ENCODE measurements at regions not wholly inside any gene's neighbourhood (a gene's known extent, or its start where the extent isn't known, plus 50 kb on each side); places are given as distances from the start of the nearest gene placed in this dataset.

DNA sequence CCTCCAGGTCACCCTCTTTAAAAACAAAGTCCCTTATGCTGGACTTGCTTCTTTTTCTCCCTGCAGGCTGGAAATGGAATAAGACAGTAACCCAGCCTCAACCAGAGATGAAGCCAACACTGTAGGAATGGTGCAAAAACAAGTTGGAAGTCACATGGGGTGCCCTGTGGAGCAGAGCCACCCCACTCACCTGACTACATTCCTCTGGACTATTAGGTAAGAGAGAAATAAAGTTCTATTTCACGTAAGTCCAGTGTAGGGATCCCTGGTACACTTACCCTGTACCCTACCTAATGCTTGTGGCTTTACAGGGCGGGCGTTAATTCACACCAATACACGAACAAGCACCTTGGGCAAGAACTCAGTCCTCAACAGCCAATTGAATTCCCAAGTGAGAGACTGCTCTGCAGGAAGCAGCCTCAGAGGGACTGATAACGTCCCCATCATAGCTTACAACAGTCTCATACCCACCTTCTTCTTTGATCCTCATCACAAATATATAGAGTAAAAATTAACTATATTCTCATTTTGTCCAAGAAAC lies 112.5 kb upstream of the FGGY start:
- TF ChIP-seq, protein P1, sequence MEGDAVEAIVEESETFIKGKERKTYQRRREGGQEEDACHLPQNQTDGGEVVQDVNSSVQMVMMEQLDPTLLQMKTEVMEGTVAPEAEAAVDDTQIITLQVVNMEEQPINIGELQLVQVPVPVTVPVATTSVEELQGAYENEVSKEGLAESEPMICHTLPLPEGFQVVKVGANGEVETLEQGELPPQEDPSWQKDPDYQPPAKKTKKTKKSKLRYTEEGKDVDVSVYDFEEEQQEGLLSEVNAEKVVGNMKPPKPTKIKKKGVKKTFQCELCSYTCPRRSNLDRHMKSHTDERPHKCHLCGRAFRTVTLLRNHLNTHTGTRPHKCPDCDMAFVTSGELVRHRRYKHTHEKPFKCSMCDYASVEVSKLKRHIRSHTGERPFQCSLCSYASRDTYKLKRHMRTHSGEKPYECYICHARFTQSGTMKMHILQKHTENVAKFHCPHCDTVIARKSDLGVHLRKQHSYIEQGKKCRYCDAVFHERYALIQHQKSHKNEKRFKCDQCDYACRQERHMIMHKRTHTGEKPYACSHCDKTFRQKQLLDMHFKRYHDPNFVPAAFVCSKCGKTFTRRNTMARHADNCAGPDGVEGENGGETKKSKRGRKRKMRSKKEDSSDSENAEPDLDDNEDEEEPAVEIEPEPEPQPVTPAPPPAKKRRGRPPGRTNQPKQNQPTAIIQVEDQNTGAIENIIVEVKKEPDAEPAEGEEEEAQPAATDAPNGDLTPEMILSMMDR (IDR thresholded peaks at IDR 0.05) = no peak
- DNase-seq = no peak
- Histone ChIP-seq H3K27me3 (no peaks in the 10 kb centered on the region), H3K4me1 (peaks cover 8% of the 10 kb centered on the region), H3K9me3 (no peaks in the 10 kb centered on the region), H3K27ac (no peak overlapping the region), H3K4me3 (no peak overlapping the region), H3K36me3 (no peaks in the 10 kb centered on the region)
- intact Hi-C loops (cut with DNase I) = no loop called here
- ATAC-seq = peak; percentile 34

DNA sequence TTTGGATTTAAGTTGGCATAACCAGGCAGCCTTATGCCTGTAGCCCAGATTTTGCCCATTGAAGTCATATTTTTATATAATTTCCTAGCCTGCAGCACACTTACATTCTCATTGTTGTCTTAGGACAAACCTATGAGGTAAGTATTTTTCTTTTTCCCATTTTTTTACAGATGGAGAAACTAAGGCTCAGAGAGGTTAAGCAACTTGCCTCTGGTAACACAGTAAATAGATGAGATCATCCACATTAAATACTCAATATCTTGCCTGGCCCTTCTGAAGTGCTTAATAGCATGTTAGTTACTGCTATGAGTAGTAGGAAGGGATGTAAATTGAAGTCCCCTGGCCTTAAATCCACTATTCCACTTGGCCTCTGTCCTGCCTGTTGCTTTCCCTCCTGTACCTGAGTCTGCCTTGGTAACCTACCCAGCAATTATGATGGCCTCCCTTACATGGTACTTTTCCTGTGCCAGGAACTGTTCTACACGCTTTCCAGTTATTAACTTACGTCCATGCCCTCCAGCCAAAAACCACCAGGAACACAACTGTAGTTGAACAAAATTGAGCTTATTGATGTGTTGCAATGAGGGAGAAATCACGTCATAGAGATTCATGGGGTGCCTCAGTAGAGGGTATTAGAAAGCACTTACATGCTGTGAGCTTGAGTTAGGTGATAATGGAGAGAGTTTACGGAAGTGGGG lies 111.6 kb upstream of the FGGY start:
- no peaks in the 10 kb centered on the region for H3K4me1 ChIP-seq
- no peak overlapping the region for H3K27ac ChIP-seq
- no peaks in the 10 kb centered on the region for H3K9me3 ChIP-seq
- DNase-seq (no peak), ATAC-seq (no peak)
- no peaks in the 10 kb centered on the region for H3K27me3 ChIP-seq
- H3K4me3 ChIP-seq = no peak overlapping the region
- intact Hi-C loops (cut with DNase I) = no loop called here
- TF ChIP-seq, protein P1 (IDR thresholded peaks at IDR 0.05) = no peak
- H3K36me3 ChIP-seq = no peaks in the 10 kb centered on the region

DNA sequence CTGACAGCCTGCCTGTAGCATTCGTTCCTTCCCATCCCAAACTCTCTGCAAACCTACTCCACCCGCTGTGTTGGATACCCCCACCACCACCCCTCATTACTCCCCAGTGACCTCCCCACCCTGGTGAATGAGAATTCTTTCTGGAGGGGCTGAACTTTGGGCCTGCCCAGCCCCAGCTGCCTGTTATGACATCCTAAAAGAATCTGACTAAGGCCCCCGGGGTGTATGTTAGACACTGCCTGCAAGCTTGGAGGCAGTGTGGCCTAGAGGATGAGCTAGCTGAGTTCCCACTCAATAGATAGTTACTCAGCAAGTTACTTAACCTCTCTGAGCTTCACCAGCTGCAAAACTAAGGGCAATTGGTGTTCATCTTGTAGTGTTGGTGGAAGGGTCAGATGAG lies 110.2 kb upstream of the FGGY start:
- no peak for DNase-seq
- no peaks in the 10 kb centered on the region for H3K4me1 ChIP-seq
- H3K27ac ChIP-seq = no peak overlapping the region
- no peak overlapping the region for H3K4me3 ChIP-seq
- no peaks in the 10 kb centered on the region for H3K9me3 ChIP-seq
- no peak for ATAC-seq
- intact Hi-C loops (cut with DNase I) = no loop called here
- H3K27me3 ChIP-seq = no peaks in the 10 kb centered on the region
- TF ChIP-seq, protein P1 (IDR thresholded peaks at IDR 0.05) = no peak
- no peaks in the 10 kb centered on the region for H3K36me3 ChIP-seq

DNA sequence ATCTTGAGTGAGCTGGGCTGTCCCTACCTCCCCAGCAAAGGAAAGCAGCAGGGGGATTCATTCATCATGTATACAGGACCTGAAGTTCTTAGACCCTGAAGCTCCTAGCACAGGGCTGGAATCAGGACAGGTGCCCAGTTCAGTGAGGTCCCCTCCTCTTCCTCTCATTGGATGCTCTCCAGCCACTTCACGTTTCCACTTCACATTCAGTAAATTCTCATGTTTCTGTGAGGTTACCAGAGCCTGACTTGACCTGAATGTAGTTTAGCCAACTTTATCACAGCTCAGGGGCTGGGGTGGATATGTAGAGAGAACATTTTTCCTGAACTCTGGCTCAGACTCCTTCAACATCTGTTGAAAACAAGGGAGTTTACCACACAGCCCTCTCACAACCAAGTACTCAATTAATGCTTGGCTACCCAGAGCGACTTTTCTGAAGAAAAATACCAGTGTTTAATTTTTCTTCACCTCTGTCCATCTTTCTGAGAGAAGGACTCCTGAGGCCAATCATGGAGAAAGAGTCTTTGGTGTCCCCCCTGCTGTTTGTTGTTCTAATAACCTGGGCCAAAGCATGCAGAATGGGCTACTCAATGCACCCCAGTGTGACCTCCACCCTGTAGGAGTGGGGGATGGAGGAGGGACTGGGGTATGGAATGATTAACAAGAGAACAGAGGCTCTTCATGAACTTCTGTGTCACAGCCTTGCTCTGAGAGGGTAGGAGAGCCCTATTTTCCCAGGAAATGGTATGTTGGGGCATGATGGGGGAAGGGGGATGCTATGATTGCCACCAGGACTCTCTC lies 108.3 kb upstream of the FGGY start:
- H3K27ac ChIP-seq = no peak overlapping the region
- no peaks in the 10 kb centered on the region for H3K27me3 ChIP-seq
- no peaks in the 10 kb centered on the region for H3K4me1 ChIP-seq
- ATAC-seq (peak; percentile 48), DNase-seq (no peak)
- intact Hi-C loops (cut with DNase I) = no loop called here
- H3K9me3 ChIP-seq = no peaks in the 10 kb centered on the region
- TF ChIP-seq, protein P1 (IDR thresholded peaks at IDR 0.05) = no peak
- H3K4me3 ChIP-seq = no peak overlapping the region
- H3K36me3 ChIP-seq = no peaks in the 10 kb centered on the region

DNA sequence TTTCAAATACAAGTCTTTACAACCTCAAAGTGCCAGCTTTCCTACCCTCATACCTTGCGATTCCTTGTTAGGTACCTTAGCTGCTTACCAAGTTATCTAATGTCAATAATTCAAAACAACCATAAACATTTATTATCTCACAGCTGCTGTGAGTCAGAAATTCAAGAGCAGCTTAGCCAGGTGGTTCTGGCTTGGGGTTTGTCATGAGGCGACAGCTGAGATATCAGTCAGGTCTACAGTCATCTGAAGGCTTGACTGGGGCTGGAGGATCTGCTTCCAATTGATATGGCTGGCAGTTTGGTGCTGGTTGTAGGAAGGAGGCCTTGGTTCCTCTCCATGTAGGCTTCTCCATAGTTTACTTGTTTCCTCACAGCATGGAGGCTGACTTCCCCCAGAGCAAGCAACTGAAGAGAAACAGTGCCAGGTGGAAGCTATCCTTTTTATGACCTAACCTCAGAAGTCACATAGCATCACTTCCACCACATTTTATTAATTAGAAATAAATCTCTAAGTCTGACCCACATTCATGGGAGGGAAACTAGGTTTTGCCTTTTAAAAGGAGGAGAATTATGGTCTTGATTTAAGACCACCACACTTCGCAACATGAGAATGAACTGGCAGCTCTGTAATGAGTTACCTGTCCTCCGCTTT lies 103.3 kb upstream of the FGGY start:
- intact Hi-C loops (cut with DNase I) = no loop called here
- TF ChIP-seq, protein P1 (IDR thresholded peaks at IDR 0.05) = no peak
- ATAC-seq (no peak), DNase-seq (no peak)
- H3K9me3 ChIP-seq = no peaks in the 10 kb centered on the region
- no peaks in the 10 kb centered on the region for H3K4me1 ChIP-seq
- no peak overlapping the region for H3K27ac ChIP-seq
- no peak overlapping the region for H3K4me3 ChIP-seq
- H3K27me3 ChIP-seq = no peaks in the 10 kb centered on the region
- no peaks in the 10 kb centered on the region for H3K36me3 ChIP-seq
